ENCODE measurements at regions not wholly inside any gene's neighbourhood (a gene's known extent, or its start where the extent isn't known, plus 50 kb on each side); places are given as distances from the start of the nearest gene placed in this dataset.

GRCh38 chr13:40376867-40377535 is 289.4 kb downstream of the FOXO1 start:
- no peak for DNase-seq

DNA sequence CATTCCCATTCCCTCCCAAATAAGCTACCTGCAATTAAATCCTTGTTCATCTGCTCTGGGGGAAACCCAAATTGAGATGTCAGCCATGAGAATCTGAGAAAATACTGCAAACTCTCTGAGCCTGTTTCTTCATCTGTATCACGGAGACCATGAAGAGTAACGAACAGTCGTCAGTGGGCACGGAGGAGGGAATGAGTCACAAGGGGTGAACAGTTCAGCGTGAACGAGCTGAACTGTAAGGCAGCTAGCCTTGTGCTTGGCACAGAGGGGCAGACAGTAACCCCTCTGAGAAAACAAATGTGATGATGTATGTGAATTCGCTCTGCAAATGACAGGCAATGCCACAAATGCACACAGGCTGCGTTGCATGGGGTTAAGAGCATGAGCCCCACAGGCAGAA is 288.7 kb downstream of the FOXO1 start:
- no peak for DNase-seq

- DNase-seq, result no peak
Observed at GRCh38 chr13:40379196-40379595, 287.2 kb downstream of the FOXO1 start.

DNA sequence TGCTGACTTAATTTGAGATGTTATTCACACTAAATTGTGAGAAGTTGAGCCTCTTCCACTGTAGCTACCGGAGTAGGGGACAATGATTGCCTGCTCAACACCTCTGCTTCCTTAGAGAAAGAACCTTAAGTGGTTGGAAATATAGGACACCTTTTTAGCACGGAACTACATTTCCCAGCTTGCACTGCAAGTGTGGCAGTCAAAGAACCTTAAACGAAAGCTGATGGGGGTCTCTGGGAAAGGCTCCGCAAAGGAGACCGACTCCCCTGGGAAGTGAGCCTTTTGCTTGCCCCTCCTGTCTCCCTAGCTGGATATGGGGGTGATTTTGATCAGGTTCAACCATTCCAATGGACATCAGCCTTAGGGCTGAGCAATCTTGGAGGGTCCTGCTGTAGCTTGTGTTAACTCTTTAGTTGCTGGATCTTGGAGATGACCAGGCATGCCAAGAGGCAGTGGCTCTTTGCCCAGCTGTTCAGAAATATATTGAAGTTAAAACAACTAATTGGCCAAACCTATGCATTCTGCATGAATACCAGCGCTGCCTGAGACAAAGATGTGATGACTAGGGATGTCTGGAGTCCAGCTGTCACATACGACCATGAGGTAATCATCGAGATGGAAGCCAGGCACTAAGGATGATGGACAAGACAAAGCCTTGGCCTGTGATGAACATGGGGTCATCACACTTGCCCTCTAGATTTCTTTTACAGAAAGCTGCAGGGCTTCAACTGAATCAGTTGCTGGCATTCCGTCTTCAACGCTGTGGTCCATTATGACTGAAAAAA is 286.5 kb downstream of the FOXO1 start:
- DNase-seq, result no peak

DNA sequence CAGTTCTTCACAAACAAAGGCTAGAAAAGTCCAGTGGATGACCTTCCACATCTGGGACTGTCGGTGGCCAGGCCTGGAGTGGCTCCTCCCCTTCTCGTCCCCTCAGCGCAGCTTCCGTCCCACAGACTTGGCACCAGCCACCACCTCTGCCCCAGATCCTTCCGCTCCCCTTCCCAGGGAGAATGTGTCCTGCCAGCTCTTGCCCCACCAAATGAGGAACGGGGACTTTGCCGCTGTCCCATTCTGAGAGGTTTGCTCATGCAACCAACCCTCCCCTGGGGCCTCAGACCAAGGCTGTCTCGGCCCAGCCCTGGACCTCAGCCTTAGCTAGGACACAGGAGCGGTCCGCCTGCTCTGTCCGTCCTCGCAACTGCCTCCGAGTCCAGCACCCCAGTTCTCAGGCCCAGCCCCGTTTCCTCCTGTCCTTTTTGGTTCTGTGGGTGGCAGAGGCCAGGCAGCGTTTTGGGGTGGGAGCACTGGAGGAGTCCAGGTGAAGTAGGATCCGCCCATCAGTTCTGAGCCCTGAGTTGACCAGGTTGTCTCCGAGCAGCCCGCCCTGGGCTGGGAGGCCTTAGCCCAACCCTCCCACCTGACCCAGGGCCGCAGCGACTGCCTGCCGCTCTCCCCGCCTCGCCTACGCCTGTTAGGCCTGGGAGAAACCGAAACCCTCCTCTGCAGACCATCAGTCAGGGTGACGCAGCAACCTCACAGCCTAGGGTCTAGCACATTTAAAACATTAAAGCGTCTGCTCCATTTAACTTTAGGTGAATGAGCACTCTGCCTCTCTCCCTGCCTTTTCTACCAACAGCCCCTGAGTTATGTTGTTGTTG is 284.3 kb downstream of the FOXO1 start:
- no peak for DNase-seq

GRCh38 chr13:40383132-40383531 is 283.3 kb downstream of the FOXO1 start:
- no peak for DNase-seq

GRCh38 chr13:40383885-40384284 is 282.6 kb downstream of the FOXO1 start:
- no peak for DNase-seq

- no peak for DNase-seq
Observed at GRCh38 chr13:40384976-40385857, 281.2 kb downstream of the FOXO1 start.

- no peak for DNase-seq
Observed at GRCh38 chr13:40385858-40386180, 280.6 kb downstream of the FOXO1 start.

DNA sequence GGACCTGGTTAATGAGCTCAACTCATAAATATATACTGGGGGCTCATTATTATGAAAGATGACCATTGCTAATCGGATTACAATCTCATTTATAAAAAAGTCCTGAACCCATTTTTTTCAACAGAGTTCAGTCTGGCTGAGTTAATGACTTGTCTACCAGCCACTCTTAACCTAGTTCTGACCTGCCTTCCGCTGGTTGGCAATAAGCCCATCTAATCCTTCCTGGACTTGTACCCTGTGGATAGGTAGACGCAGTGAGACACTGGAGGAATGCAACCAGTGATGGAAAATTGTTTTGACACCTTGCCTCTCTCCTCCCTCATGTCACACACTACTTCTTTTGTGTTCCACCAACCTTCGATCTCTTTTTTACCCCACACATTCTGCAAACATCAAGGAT is 279.9 kb downstream of the FOXO1 start:
- no peak for DNase-seq

GRCh38 chr13:40387775-40388174 is 278.7 kb downstream of the FOXO1 start:
- no peak for DNase-seq

- DNase-seq, result no peak
Observed at GRCh38 chr13:40388617-40389016, 277.8 kb downstream of the FOXO1 start.

- no peak for DNase-seq
Observed at GRCh38 chr13:40389081-40389641, 277.3 kb downstream of the FOXO1 start.

DNA sequence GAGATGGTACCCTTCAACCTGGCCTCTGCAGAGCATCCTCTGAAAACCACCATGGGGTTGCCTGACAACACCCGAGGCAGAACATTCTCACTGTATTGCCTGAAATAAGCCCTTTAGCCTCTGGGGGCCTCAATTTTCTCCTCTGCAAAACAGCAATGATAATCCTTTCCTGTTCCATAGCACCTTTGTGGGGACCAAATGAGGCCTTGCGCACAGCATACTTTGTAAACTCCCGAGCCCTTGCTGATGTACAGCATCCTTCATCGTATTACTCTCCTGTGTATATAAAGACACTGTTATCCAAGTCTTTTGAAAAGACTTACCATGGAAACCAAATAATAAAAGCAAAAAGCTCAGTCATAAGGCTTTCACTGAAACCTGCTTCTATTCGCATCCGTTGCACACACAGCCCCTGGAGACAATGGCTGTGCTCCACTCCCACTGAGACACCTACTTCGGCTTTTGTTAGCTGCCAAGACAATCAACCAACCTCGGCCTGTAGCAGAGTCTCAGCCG is 276.0 kb downstream of the FOXO1 start:
- DNase-seq, result no peak

- no peak for DNase-seq
Observed at GRCh38 chr13:40391788-40392187, 274.7 kb downstream of the FOXO1 start.

DNA sequence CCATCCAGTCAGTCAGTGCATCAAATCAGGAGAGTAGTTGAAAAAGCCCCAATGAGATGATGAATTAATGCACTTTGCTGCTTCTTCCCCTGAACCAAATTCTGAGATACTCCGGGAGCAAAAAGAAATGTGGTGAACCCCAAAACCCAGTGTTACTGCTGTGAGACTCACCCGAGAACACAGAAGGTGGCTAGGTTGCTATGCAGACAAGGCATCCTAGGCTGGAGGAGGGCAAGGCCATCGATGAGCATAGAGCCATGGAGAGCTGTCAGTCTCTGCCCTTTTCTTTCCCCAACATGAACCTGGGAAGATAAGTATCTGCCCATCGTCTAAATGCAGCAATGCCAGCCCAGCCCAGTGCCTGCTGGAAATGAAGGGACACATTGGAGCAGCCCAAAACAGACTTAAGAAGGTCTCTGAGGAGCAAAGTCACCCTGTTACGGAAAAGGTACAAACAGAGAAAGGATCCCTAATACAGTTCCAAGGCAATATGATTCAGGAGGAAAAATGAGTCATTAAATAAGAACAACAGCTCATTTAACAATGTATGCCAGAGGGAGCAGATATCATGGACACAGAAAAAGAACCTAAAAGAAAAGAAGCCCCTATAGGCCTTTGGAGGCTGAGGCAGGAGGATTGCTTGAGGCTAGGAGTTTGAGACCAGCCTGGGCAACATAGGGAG is 272.0 kb downstream of the FOXO1 start:
- no peak for DNase-seq

DNA sequence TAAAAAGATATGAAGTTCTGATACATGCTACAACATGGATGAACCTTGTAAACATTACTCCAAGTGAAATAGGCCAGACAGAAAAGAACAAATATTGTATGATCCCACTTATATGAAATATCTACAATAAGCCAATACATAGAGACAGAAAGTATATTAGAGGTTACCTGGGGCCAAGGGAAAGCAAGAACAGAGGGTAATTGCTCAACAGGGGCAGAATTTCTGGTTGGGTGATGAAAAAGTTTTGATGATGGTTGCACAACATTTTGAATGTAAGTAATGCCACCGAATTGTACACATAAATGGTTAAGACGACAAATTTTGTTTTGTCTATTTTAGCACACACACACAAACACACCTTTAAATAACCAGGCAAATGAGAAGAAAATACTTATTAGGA is 268.4 kb downstream of the FOXO1 start:
- no peak for DNase-seq

DNA sequence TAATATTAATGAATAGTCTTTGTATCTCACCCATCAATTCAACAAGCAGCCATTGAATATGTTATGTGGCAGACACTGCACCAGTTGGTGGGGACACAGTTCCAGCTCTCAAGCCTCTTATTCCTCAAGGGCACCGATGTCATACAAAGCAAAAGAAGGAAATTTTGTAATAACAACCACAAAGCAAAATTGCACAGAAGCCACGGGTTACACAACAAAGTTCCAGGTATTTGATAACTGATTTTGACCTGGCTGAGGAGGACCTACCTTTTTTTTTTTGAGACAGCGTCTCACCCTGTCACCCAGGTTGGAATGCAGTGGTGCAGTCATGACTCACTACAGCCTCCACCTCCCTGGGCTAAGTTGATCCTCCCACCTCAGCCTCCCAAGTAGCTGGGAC is 266.7 kb downstream of the FOXO1 start:
- DNase-seq, result no peak

- peak; percentile 72 for DNase-seq
Observed at GRCh38 chr13:40401911-40402776, 264.3 kb downstream of the FOXO1 start.

- DNase-seq, result no peak
Observed at GRCh38 chr13:40402931-40403431, 263.5 kb downstream of the FOXO1 start.
